ENCODE measurements at regions not wholly inside any gene's neighbourhood (a gene's known extent, or its start where the extent isn't known, plus 50 kb on each side); places are given as distances from the start of the nearest gene placed in this dataset.

GRCh38 chr2:40668425-40668824 is 216.5 kb upstream of the SLC8A1 start:
- TF ChIP-seq CTCF (conservative IDR thresholded peaks at IDR 0.05; ENCODE audit: low read depth, low read length), result no peak
- no peak for TF ChIP-seq EZH2 (IDR thresholded peaks at IDR 0.05; ENCODE audit: borderline replicate concordance, low read depth, low read length, poor library complexity, severe bottlenecking)

All from A673 (cell line).